ENCODE measurements at regions not wholly inside any gene's neighbourhood (a gene's known extent, or its start where the extent isn't known, plus 50 kb on each side); places are given as distances from the start of the nearest gene placed in this dataset.

DNA sequence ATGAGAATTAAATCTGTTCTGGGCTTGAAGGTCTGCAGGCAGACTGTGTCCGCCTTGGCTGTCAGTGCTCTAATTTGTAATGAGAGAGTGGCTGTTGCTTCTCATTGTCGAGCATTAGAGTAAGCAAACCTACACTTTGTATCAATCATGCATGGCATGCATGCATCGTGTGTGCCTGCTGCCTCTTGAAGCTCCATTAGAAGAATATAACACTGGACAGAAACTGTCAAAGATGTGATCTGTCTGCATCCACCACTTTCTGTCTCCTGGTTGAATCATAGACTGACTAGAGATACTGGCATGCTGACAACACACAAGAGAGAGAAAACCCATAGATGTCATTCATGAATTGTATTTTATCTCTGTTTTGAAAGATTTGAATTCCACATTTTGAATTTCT, 275.0 kb upstream of the NXPH2 start:
- TF ChIP-seq, protein P1, sequence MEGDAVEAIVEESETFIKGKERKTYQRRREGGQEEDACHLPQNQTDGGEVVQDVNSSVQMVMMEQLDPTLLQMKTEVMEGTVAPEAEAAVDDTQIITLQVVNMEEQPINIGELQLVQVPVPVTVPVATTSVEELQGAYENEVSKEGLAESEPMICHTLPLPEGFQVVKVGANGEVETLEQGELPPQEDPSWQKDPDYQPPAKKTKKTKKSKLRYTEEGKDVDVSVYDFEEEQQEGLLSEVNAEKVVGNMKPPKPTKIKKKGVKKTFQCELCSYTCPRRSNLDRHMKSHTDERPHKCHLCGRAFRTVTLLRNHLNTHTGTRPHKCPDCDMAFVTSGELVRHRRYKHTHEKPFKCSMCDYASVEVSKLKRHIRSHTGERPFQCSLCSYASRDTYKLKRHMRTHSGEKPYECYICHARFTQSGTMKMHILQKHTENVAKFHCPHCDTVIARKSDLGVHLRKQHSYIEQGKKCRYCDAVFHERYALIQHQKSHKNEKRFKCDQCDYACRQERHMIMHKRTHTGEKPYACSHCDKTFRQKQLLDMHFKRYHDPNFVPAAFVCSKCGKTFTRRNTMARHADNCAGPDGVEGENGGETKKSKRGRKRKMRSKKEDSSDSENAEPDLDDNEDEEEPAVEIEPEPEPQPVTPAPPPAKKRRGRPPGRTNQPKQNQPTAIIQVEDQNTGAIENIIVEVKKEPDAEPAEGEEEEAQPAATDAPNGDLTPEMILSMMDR (conservative IDR thresholded peaks at IDR 0.05) = no peak
- no peak overlapping the region for H2AK5ac ChIP-seq (ENCODE audit: insufficient read length, low read length)
- H3K4ac ChIP-seq (ENCODE audit: low read depth, low read length) = no peak overlapping the region
- no peak overlapping the region for H3K23ac ChIP-seq (ENCODE audit: insufficient read length, low read depth, low read length)
- Mint-ChIP-seq H3K36me3 (ENCODE audit: insufficient read depth in 1 of 3, low read depth in 3 of 3) (no peaks in the 10 kb centered on the region; a peak in 1 of 7 replicates), H3K27me3 (ENCODE audit: low read depth) (no peaks in the 10 kb centered on the region), H3K27ac (no peak overlapping the region; a peak in 1 of 7 replicates), H3K4me1 (peaks cover 0 to 7% of the 10 kb centered on the region in 2 experiments; a peak in 2 of 4 replicates), H3K9me3 (no peaks in the 10 kb centered on the region), H3K4me3 (no peak overlapping the region)
- no peak overlapping the region for H3K4me2 ChIP-seq (ENCODE audit: insufficient read depth, insufficient read length, low read length)
- no peak overlapping the region for H3K14ac ChIP-seq (ENCODE audit: insufficient read depth, low read length)
- H3K4me1 ChIP-seq (ENCODE audit: insufficient read depth, low read length) = no peaks in the 10 kb centered on the region; the same call in 1 of the 2 replicates
- no peak overlapping the region for H4K5ac ChIP-seq (ENCODE audit: insufficient read length, low read depth, low read length)
- no peak overlapping the region for H3K56ac ChIP-seq (ENCODE audit: insufficient read length, low read depth, low read length)
- H3K23me2 ChIP-seq (ENCODE audit: insufficient read length, low read depth, low read length, poor library complexity, severe bottlenecking) = no peaks in the 10 kb centered on the region
- H2BK120ac ChIP-seq (ENCODE audit: low read depth, low read length, poor library complexity, severe bottlenecking) = no peak overlapping the region
- H4K91ac ChIP-seq (ENCODE audit: insufficient read length, low read depth, low read length) = no peak overlapping the region
- H3K27me3 ChIP-seq (ENCODE audit: insufficient read depth, low read length) = no peaks in the 10 kb centered on the region
- H2BK20ac ChIP-seq (ENCODE audit: low read depth, low read length, poor library complexity, severe bottlenecking) = no peak overlapping the region
- no peak overlapping the region for H3K9ac ChIP-seq (ENCODE audit: extremely low read depth, insufficient read length, low read length)
- H3K9me3 ChIP-seq (ENCODE audit: control insufficient read depth, low read depth, low read length) = no peaks in the 10 kb centered on the region
- H3K18ac ChIP-seq (ENCODE audit: insufficient read length, low read depth, low read length) = no peak overlapping the region
- H2BK5ac ChIP-seq (ENCODE audit: insufficient read length, low read length) = no peak overlapping the region
- H2BK15ac ChIP-seq (ENCODE audit: low read depth, low read length) = no peak overlapping the region
- no peak overlapping the region for H3T11ph ChIP-seq (ENCODE audit: low read length)
- no peak overlapping the region for H2AFZ ChIP-seq (ENCODE audit: low read length)
- H4K8ac ChIP-seq (replicated peaks; ENCODE audit: insufficient read length, low read depth, low read length) = no peak overlapping the region
- no peaks in the 10 kb centered on the region for H3K79me2 ChIP-seq (ENCODE audit: insufficient read depth, low read length)
- no CpG with 5 or more reads among the region's 3 CpGs for WGBS (ENCODE audit: extremely low coverage, insufficient read length, low lambda C conversion rate)
- no peak overlapping the region for H2BK12ac ChIP-seq (ENCODE audit: insufficient read length, low read depth, low read length)
- DNase-seq = no peak
- H3K79me1 ChIP-seq (ENCODE audit: insufficient read depth, low read depth, low read length, poor library complexity, severe bottlenecking) = no peaks in the 10 kb centered on the region
- no peak overlapping the region for H3K27ac ChIP-seq (ENCODE audit: insufficient read length, low read depth, low read length)
- no peaks in the 10 kb centered on the region for H4K20me1 ChIP-seq (ENCODE audit: control insufficient read depth, insufficient read depth, insufficient read length)
